GM18519 (cell line): ENCODE measurements at regions not wholly inside any gene's neighbourhood (a gene's known extent, or its start where the extent isn't known, plus 50 kb on each side); places are given as distances from the start of the nearest gene placed in this dataset.
"Not testable (repeated sequence)": the region's sequence is repeated elsewhere in the genome, so short reads cannot be mapped to it uniquely, and the experiment has no call there.

ENCODE experiments used
- ATAC-seq: cut with Tn5 transposase; IDR thresholded peaks from one replicate; pipeline ENCODE4 v1.9.1; 2021; ENCODE audit warnings: mild to moderate bottlenecking, moderate library complexity; ENCODE audit not compliant: unreplicated experiment, low FRiP score

- no peak for ATAC-seq
These were observed 653.7 kb downstream of the MTRR start for GRCh38 chr5:8522646-8523045.

DNA sequence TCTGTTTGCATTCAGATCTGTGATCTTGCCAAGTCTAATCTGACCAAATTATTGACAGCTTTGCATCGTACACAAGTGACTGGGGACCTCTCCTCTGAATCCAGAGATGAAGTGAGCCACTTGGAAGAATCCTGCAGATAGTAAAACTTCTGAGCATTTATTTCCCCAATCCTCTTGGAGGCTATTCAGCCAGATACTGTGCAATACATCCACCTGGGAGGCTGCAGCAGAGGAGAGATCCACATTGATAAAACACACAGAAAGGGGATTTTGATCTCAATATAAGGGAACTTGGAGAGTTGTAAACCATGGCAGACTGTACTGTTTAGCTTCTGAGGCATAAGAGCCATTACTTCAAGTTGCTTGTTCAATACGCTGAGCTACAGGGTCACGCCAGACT lies 654.6 kb downstream of the MTRR start:
- ATAC-seq = no peak

DNA sequence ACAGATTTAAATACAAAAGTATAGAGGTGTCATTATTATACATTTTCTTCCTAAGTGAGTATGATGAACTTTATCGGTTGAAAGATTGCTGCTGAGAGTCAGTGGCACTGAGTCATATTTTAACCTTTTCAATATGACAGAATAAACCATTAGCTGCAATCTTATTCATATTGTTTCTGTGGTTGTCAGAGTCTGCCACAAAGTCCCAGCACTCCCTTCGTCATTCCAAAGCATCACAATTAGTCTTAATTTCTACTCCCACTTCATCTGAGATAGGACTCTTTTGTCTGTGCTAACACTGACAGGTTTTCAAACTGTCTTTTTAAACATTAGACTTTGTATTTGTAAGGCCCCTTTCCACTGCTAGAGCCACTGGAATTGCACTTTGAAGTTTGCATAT lies 656.9 kb downstream of the MTRR start:
- ATAC-seq = no peak

DNA sequence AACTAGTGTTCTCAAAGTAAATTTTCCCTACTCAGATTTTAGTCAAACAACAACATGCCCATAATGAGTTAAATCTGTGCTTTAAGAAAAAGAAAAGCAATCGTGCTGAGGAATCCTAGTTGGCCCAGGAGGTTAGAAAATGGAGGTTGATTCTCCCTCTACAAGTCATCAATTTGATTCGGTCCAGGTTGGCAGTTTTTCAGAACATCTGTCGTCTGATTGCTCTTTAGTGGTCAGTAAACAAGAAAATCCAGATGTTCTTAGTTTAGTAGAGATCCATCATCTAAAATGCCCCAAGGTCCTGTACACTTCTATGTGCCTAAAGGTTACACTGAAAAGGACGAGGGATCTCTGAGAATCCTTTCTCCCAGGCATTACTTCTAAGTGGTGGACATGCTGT lies 659.2 kb downstream of the MTRR start:
- no peak for ATAC-seq

DNA sequence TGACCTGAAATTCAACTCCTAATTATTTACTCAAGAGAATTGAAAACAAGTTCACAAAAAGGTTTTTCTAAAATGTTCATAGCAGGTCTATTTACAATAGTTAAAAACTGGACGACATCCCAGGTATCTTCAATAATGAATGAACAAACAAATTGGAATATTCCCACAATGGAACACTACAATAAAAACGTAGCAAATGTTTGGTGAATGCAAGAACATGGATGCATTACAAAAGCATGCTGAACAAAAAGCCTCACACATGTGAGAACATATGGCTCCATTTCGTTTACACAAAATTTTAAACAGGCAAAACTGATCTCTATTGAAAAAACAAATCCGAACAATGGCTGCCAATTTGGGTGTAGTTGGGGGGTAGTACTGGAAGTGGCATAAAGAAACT lies 669.9 kb downstream of the MTRR start:
- ATAC-seq = no peak

GRCh38 chr5:8540317-8540716 lies 671.4 kb downstream of the MTRR start:
- ATAC-seq = no peak

GRCh38 chr5:8550921-8551320 lies 682.0 kb downstream of the MTRR start:
- no peak for ATAC-seq

GRCh38 chr5:8553364-8553763 lies 684.4 kb downstream of the MTRR start:
- ATAC-seq = no peak

- ATAC-seq = no peak
These were observed 688.8 kb downstream of the MTRR start for GRCh38 chr5:8557728-8558127.

DNA sequence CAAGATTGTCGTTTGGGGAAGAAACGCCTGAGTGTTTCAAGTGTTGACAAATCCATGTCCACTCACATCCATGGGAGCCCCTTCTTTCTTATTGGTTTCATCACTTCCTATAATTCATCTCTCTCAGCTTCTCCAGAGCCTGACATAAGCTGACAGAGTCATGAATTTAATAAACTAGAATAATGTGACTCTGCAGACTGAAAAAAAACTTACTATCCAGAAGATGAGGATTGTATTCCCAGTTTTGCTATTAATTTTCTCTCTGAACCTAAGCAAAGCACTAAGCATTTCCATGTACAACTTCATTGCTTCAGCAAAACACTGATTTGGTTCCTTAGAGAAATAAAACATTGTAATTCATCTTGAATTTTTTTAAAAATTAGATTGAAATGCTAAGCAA lies 691.8 kb downstream of the MTRR start:
- ATAC-seq = no peak

DNA sequence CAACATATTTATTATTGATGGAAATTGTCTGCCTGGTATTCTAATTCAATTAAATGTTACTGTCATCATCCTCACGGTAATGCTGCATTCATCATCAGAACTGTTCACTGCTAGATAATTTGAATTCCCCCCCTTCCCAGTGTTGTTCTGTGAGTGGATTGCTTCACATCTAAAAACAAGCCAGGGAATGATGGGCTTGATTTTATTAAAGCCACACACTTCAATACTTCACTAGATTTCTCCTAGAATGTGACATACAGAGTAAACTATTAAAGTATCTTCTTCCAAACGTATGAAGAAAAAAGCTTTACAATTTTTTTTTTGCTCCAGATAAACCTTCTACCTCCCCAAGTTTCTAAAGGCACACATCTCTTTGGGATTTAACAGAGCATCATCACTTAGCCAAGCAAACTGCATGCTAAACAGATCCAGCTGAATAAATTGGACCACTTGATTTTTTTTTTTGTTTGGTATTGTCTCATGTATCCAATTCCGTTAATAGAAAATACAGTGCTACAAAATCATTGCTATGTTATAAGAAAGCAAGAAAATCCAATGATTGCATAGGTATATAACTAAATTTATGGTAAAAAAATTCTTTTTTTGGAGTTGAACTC lies 692.4 kb downstream of the MTRR start:
- ATAC-seq = no peak

- no peak for ATAC-seq
These were observed 692.9 kb downstream of the MTRR start for GRCh38 chr5:8561854-8562253.

DNA sequence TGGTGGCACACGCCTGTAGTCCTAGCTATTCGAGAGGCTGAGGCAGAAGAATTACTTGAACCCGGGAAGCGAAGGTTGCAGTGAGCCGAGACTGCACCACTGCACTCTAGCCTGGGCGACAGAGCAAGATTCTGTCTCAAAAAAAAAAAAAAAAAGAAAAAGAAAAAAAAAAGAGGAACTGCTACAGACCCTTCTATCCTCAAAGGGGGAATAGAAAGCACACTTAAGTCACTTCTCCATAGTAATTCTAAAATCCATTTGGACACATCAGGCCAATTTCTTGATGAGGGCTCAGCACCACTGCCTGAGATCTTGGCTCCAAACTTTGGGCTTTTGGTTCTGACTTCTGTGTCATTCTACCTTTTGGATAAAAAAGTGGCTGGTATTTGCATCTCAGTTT lies 694.6 kb downstream of the MTRR start:
- not testable (repeated sequence) for ATAC-seq

DNA sequence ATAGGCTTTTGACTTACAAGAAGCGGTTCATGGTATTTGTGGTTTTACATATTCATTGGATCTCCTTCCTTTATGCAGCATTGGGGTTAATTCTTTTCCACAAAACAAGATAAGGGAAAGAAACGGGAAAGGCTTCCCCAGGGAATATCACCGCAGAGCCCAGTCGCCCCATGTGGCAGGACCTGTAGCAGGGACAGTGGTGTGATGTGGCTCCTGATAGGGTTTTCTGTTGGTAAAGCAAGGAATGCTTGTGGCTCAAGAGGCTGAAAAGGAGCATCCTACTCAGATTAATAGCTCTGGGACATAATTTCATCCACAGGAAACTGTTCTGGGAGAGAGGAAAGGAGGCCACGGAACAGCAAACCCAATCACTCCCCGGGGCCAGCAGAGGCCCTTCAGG lies 699.9 kb downstream of the MTRR start:
- no peak for ATAC-seq

GRCh38 chr5:8570528-8570927 lies 701.6 kb downstream of the MTRR start:
- ATAC-seq = no peak

DNA sequence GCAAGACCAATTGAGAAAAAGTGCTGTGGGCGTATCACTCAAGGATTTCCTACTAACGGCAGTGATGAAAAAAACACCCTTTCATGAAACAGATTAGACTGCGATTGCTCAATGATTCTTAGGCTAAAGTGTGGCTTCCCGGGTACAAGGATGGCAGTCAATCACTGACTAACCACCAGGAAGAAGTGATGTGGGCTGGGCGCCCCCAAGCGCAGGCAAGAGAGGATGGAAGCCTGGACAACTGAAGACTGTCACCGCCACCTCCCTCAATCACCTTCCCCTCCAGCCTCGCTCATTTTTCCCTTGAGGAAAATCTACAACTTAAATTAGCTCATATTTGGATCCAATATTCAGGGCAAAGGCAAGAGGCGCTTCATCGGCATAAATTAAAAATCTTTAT lies 707.2 kb downstream of the MTRR start:
- no peak for ATAC-seq

- ATAC-seq = peak; percentile 91
These were observed 708.8 kb downstream of the MTRR start for GRCh38 chr5:8577792-8578191.

GRCh38 chr5:8580298-8580697 lies 711.4 kb downstream of the MTRR start:
- no peak for ATAC-seq

- no peak for ATAC-seq
These were observed 712.1 kb downstream of the MTRR start for GRCh38 chr5:8581047-8581446.

DNA sequence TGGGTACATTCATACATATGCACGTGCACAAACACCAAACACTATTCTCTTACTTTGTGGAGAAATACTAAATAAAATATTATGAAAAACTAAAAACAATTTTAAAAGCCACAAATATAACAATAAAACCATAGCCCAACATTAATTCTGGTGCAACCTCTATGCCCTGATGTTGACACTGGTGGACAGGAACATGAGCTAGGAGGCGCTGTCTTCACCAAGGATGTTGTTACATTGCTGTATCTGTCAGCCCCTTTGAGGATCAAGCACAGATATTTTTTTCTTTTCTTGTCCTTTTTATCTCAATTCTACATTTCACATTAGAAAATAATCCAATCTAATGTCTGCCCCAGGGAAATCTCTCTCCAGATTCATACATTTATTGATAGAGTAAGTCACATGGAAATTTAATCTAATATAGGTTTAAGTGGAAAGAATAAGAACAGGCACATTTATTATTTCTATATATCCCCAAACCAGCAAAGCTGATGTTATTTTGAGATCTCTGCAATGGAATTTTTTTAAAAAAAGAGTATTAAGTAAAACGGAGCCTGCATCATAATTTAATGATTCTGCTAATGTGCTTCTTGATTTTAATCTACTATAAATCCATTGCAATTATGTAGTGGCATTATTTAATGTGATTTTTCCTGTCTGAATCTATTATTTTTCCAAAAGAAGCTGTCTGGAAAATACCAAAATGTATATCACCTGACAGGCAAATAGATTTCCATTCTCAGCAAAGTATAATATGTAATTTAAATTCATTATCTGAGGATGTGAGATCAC lies 716.5 kb downstream of the MTRR start:
- ATAC-seq = no peak

DNA sequence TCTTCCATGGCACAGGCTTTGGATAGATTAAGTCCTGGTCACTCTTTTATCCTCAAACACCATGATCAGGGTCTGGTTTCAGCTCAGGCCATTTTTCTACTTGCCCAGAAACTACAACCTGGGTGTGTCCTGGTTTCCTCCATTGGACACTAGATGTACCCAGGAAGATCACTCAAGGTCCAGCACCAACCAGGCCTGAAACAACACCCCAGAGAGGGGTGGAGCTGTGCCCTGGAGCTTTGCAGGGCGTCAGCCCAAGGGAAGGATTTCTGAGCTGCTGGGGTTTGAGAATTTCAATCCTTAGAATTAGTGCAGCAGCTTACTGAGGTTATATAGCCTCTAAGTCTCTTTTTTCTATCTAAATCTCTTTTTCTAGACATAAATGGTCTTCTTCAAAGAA lies 722.0 kb downstream of the MTRR start:
- ATAC-seq = no peak

DNA sequence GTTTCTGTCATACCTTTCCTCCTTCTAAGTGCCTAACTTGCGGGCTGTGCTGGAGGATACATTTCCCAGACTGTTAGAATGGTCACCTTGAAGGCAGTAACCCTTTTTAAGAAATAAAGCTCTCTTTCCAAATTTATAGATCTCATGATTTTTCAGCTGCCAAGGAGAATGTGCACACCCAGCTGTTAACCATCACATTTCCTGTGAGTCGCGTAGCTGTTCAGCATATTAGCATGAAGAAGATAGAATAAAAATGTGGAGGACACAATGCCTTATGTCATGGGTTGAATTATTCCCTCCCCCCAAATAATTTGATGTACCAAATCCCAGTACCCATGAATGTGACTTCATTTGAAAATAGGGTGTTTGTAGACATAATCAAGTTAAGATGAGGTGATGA lies 729.4 kb downstream of the MTRR start:
- ATAC-seq = no peak
